HEK293 (cell line): ENCODE measurements at regions not wholly inside any gene's neighbourhood (a gene's known extent, or its start where the extent isn't known, plus 50 kb on each side); places are given as distances from the start of the nearest gene placed in this dataset.

ENCODE experiments used
- CTCF ChIA-PET: fragments of 350-600 bp; formaldehyde crosslinking; extraction: SDS; loops from one replicate; lab custom pipeline; 2021; ENCODE audit warnings: antibody characterized with exemption; lab: Yijun Ruan, JAX
- POLR2A ChIA-PET: fragments of 300-600 bp; formaldehyde crosslinking; extraction: SDS; loops from one replicate; lab custom pipeline; 2020; ENCODE audit warnings: antibody characterized with exemption, inconsistent platforms; lab: Yijun Ruan, JAX
- H3K27ac ChIP-seq: fragments of 200-500 bp; sonication (Bioruptor generic); 2 replicates; pipeline ENCODE4 v1.5.1; 2014; ENCODE audit warnings: low read depth, low read length, control low read depth, inconsistent platforms; ENCODE audit errors: extremely low read depth
- H3K36me3 ChIP-seq, 2 experiments: fragments of 200-500 bp in 1 of 2; sonication (Bioruptor generic) in 1 of 2; 1 replicate in 1 of 2; 2 replicates in 1 of 2; pipeline ENCODE4 v1.5.1; 2014 to 2017; ENCODE audit warnings: inconsistent platforms in 2 of 2, low read length in 2 of 2; ENCODE audit not compliant: control insufficient read depth in 2 of 2, insufficient read depth in 1 of 2
- H3K4me1 ChIP-seq: fragments of 200-500 bp; sonication (Bioruptor generic); 2 replicates; pipeline ENCODE4 v1.5.1; 2014; ENCODE audit warnings: mild to moderate bottlenecking, low read length, inconsistent platforms; ENCODE audit not compliant: control insufficient read depth, insufficient read depth
- H3K4me3 ChIP-seq: 2 replicates; pipeline ENCODE4 v1.5.1; 2011; ENCODE audit warnings: low read depth, mild to moderate bottlenecking, control low read depth, low read length, moderate library complexity
- H3K9me3 ChIP-seq: fragments of 200-500 bp; sonication (Bioruptor generic); 2 replicates; pipeline ENCODE4 v1.5.1; 2014; ENCODE audit warnings: low read depth, low read length, inconsistent platforms; ENCODE audit not compliant: control insufficient read depth, insufficient read depth
- GLI2 ChIP-seq: fragments of 450-650 bp; formaldehyde crosslinking; IDR thresholded peaks from 2 replicates; pipeline ENCODE4; 2017; ENCODE audit warnings: missing biosample characterization, missing genetic modification characterization, low read depth, borderline replicate concordance
- INSM2 ChIP-seq: fragments of 450-650 bp; formaldehyde crosslinking; IDR thresholded peaks from 2 replicates; pipeline ENCODE4 v1.5.1; 2016; ENCODE audit warnings: missing biosample characterization, missing genetic modification characterization
- RBAK ChIP-seq: fragments of 450-650 bp; formaldehyde crosslinking; IDR thresholded peaks from 2 replicates; pipeline ENCODE4 v1.5.1; 2016; ENCODE audit warnings: missing biosample characterization, missing genetic modification characterization
- YY2 ChIP-seq: fragments of 450-650 bp; formaldehyde crosslinking; IDR thresholded peaks from 2 replicates; pipeline ENCODE4 v1.5.1; 2016; ENCODE audit warnings: missing biosample characterization, missing genetic modification characterization
- ZBTB1 ChIP-seq: fragments of 450-650 bp; formaldehyde crosslinking; IDR thresholded peaks from 2 replicates; pipeline ENCODE4 v1.5.1; 2016; ENCODE audit warnings: missing biosample characterization, missing genetic modification characterization
- ZBTB48 ChIP-seq: fragments of 450-650 bp; formaldehyde crosslinking; IDR thresholded peaks from 2 replicates; pipeline ENCODE4 v1.5.1; 2016; ENCODE audit warnings: missing biosample characterization, missing genetic modification characterization
- ZIC2 ChIP-seq: fragments of 450-650 bp; formaldehyde crosslinking; IDR thresholded peaks from 2 replicates; pipeline ENCODE4 v1.5.1; 2016; ENCODE audit warnings: missing biosample characterization, missing genetic modification characterization
- ZNF114 ChIP-seq: fragments of 450-650 bp; formaldehyde crosslinking; IDR thresholded peaks from 2 replicates; pipeline ENCODE4 v1.5.0; 2017; ENCODE audit warnings: missing biosample characterization, missing genetic modification characterization
- ZNF223 ChIP-seq: fragments of 450-650 bp; formaldehyde crosslinking; IDR thresholded peaks from 2 replicates; pipeline ENCODE4 v1.5.1; 2016; ENCODE audit warnings: missing biosample characterization, missing genetic modification characterization
- ZNF23 ChIP-seq: fragments of 450-650 bp; formaldehyde crosslinking; IDR thresholded peaks from 2 replicates; pipeline ENCODE4 v1.5.1; 2016; ENCODE audit warnings: missing biosample characterization, missing genetic modification characterization, borderline replicate concordance
- ZNF341 ChIP-seq: fragments of 450-650 bp; formaldehyde crosslinking; IDR thresholded peaks from 2 replicates; pipeline ENCODE4; 2016; ENCODE audit warnings: low read depth, missing biosample characterization, missing genetic modification characterization
- ZNF530 ChIP-seq: fragments of 450-650 bp; formaldehyde crosslinking; IDR thresholded peaks from 2 replicates; pipeline ENCODE4 v1.5.1; 2016; ENCODE audit warnings: low read depth, missing biosample characterization, missing genetic modification characterization
- ZNF548 ChIP-seq: fragments of 450-650 bp; formaldehyde crosslinking; IDR thresholded peaks from 2 replicates; pipeline ENCODE4 v1.5.1; 2016; ENCODE audit warnings: missing biosample characterization, missing genetic modification characterization
- ZNF580 ChIP-seq: fragments of 450-650 bp; formaldehyde crosslinking; IDR thresholded peaks from 2 replicates; pipeline ENCODE4 v1.5.1; 2016; ENCODE audit warnings: missing biosample characterization, missing genetic modification characterization
- ZNF660 ChIP-seq: fragments of 450-650 bp; IDR thresholded peaks from 2 replicates; pipeline ENCODE4 v1.5.1; 2018; ENCODE audit warnings: missing biosample characterization, mild to moderate bottlenecking, missing genetic modification characterization
- ZNF792 ChIP-seq: fragments of 450-650 bp; formaldehyde crosslinking; IDR thresholded peaks from 2 replicates; pipeline ENCODE4 v1.5.1; 2016; ENCODE audit warnings: missing biosample characterization, missing genetic modification characterization
- ZNF843 ChIP-seq: fragments of 450-650 bp; formaldehyde crosslinking; IDR thresholded peaks from 2 replicates; pipeline ENCODE4 v1.5.1; 2016; ENCODE audit warnings: missing biosample characterization, missing genetic modification characterization
- ZSCAN16 ChIP-seq: fragments of 450-650 bp; formaldehyde crosslinking; IDR thresholded peaks from 2 replicates; pipeline ENCODE4 v1.5.1; 2016; ENCODE audit warnings: missing biosample characterization, missing genetic modification characterization
- TF ChIP-seq, protein P1 (sequence below): fragments of 450-650 bp; formaldehyde crosslinking; IDR thresholded peaks from 2 replicates; pipeline ENCODE4 v1.5.1; 2016; ENCODE audit warnings: missing biosample characterization, missing genetic modification characterization
- TF ChIP-seq, protein P2 (sequence below): fragments of 450-650 bp; formaldehyde crosslinking; IDR thresholded peaks from 2 replicates; pipeline ENCODE4 v1.5.1; 2016; ENCODE audit warnings: missing biosample characterization, missing genetic modification characterization
- TF ChIP-seq, protein P3 (sequence below): fragments of 450-650 bp; formaldehyde crosslinking; IDR thresholded peaks from 2 replicates; pipeline ENCODE4 v1.5.1; 2016; ENCODE audit warnings: missing biosample characterization, missing genetic modification characterization

GRCh38 chr10:125521721-125522680, 161.0 kb downstream of the TEX36 start:
- H3K4me1 ChIP-seq = no peaks in the 10 kb centered on the region
- no peak overlapping the region for H3K27ac ChIP-seq
- H3K36me3 ChIP-seq = no peaks in the 10 kb centered on the region
- POLR2A ChIA-PET = no interaction called here
- CTCF ChIA-PET = interaction anchor here (0.5 to 1.9 kb wide), 25 partner anchors 9 to 971 kb away, joined by 3 to 11 read pairs (median 3); no protein-coding TSS in a partner anchor
- no peaks in the 10 kb centered on the region for H3K9me3 ChIP-seq
- TF ChIP-seq YY2 (tag by site-specific recombination) = no peak
- TF ChIP-seq RBAK (tag by site-specific recombination) = no peak
- TF ChIP-seq, protein P1, sequence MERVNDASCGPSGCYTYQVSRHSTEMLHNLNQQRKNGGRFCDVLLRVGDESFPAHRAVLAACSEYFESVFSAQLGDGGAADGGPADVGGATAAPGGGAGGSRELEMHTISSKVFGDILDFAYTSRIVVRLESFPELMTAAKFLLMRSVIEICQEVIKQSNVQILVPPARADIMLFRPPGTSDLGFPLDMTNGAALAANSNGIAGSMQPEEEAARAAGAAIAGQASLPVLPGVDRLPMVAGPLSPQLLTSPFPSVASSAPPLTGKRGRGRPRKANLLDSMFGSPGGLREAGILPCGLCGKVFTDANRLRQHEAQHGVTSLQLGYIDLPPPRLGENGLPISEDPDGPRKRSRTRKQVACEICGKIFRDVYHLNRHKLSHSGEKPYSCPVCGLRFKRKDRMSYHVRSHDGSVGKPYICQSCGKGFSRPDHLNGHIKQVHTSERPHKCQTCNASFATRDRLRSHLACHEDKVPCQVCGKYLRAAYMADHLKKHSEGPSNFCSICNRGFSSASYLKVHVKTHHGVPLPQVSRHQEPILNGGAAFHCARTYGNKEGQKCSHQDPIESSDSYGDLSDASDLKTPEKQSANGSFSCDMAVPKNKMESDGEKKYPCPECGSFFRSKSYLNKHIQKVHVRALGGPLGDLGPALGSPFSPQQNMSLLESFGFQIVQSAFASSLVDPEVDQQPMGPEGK (tag by site-specific recombination) = 0 out of 2 replicates have a peak, but pooled peaks have one; percentile 42
- peak; percentile 48; the same call in 1 of the 2 replicates for TF ChIP-seq ZNF580 (tag by site-specific recombination)
- TF ChIP-seq ZNF341 (tag by site-specific recombination) = no peak
- no peak for TF ChIP-seq ZNF23 (tag by site-specific recombination)
- TF ChIP-seq ZBTB1 = no peak
- peak; percentile 34; the same call in 1 of the 2 replicates for TF ChIP-seq ZNF843 (tag by site-specific recombination)
- TF ChIP-seq ZSCAN16 (tag by site-specific recombination) = no peak
- peak; percentile 28; the same call in 1 of the 2 replicates for TF ChIP-seq ZIC2 (tag by site-specific recombination)
- TF ChIP-seq ZNF114 = no peak
- TF ChIP-seq ZNF548 (tag by site-specific recombination) = no peak
- TF ChIP-seq GLI2 (tag by site-specific recombination) = no peak
- TF ChIP-seq ZNF660 (tag by site-specific recombination) = 0 out of 2 replicates have a peak, but pooled peaks have one; percentile 40
- TF ChIP-seq, protein P2, sequence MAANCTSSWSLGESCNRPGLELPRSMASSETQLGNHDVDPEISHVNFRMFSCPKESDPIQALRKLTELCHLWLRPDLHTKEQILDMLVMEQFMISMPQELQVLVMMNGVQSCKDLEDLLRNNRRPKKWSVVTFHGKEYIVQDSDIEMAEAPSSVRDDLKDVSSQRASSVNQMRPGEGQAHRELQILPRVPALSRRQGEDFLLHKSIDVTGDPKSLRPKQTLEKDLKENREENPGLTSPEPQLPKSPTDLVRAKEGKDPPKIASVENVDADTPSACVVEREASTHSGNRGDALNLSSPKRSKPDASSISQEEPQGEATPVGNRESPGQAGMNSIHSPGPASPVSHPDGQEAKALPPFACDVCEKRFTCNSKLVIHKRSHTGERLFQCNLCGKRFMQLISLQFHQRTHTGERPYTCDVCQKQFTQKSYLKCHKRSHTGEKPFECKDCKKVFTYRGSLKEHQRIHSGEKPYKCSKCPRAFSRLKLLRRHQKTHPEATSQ (tag by site-specific recombination) = no peak
- TF ChIP-seq INSM2 (tag by site-specific recombination) = no peak
- TF ChIP-seq, protein P3, sequence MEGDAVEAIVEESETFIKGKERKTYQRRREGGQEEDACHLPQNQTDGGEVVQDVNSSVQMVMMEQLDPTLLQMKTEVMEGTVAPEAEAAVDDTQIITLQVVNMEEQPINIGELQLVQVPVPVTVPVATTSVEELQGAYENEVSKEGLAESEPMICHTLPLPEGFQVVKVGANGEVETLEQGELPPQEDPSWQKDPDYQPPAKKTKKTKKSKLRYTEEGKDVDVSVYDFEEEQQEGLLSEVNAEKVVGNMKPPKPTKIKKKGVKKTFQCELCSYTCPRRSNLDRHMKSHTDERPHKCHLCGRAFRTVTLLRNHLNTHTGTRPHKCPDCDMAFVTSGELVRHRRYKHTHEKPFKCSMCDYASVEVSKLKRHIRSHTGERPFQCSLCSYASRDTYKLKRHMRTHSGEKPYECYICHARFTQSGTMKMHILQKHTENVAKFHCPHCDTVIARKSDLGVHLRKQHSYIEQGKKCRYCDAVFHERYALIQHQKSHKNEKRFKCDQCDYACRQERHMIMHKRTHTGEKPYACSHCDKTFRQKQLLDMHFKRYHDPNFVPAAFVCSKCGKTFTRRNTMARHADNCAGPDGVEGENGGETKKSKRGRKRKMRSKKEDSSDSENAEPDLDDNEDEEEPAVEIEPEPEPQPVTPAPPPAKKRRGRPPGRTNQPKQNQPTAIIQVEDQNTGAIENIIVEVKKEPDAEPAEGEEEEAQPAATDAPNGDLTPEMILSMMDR (tag by site-specific recombination) = peak; percentile 84
- TF ChIP-seq ZNF792 (tag by site-specific recombination) = no peak; the same call in 1 of the 2 replicates
- peak; percentile 73; the same call in 1 of the 2 replicates for TF ChIP-seq ZBTB48
- no peak for TF ChIP-seq ZNF530 (tag by site-specific recombination)
- TF ChIP-seq ZNF223 (tag by site-specific recombination) = no peak
- TF ChIP-seq, all 188 proteins: peak for 7
- H3K4me3 ChIP-seq = no peak overlapping the region
